OCI-LY1 (cell line): ENCODE measurements at regions not wholly inside any gene's neighbourhood (a gene's known extent, or its start where the extent isn't known, plus 50 kb on each side); places are given as distances from the start of the nearest gene placed in this dataset.

Experiments used
- H2AFZ ChIP-seq: fragments of 200-600 bp; sonication (generic), shearing (Covaris generic); 2 replicates; pipeline ENCODE4 v1.6.0; 2014; ENCODE audit warnings: antibody characterized with exemption, mild to moderate bottlenecking, low read length
- H3F3A ChIP-seq: fragments of 200-600 bp; sonication (generic), shearing (Covaris generic); 2 replicates; pipeline ENCODE4 v1.6.0; 2014; ENCODE audit warnings: mild to moderate bottlenecking, antibody characterized with exemption, low read length, moderate library complexity; ENCODE audit not compliant: insufficient read depth
- H3K27ac ChIP-seq: fragments of 200-600 bp; sonication (generic); 2 replicates; pipeline ENCODE4 v1.5.1; 2014; ENCODE audit warnings: low read length, mixed run types, mild to moderate bottlenecking, low read depth; ENCODE audit not compliant: poor library complexity, severe bottlenecking
- H3K27me3 ChIP-seq: fragments of 200-600 bp; sonication (generic); 2 replicates; pipeline ENCODE4 v1.6.0; 2014; ENCODE audit warnings: antibody characterized with exemption, mild to moderate bottlenecking, low read length, moderate library complexity; ENCODE audit not compliant: insufficient read depth
- H3K36me3 ChIP-seq: fragments of 200-600 bp; sonication (generic); 2 replicates; pipeline ENCODE4 v1.6.1; 2014; ENCODE audit warnings: mild to moderate bottlenecking, antibody characterized with exemption, low read length, moderate library complexity, mixed read lengths; ENCODE audit not compliant: insufficient read depth
- H3K4me1 ChIP-seq: fragments of 200-600 bp; sonication (generic); 2 replicates; pipeline ENCODE4 v1.5.1; 2014; ENCODE audit warnings: mild to moderate bottlenecking, low read length, moderate library complexity; ENCODE audit not compliant: insufficient read depth, severe bottlenecking
- H3K4me2 ChIP-seq: fragments of 200-600 bp; sonication (generic), shearing (Covaris generic); 2 replicates; pipeline ENCODE4 v1.6.1; 2014; ENCODE audit warnings: low read length
- H3K4me3 ChIP-seq: fragments of 200-600 bp; sonication (generic); 2 replicates; pipeline ENCODE4 v1.5.1; 2014; ENCODE audit warnings: low read length, low read depth, mild to moderate bottlenecking, mixed read lengths; ENCODE audit not compliant: poor library complexity, severe bottlenecking
- H3K79me2 ChIP-seq: fragments of 200-600 bp; shearing (Covaris generic); 2 replicates; pipeline ENCODE4 v1.6.1; 2016; ENCODE audit warnings: mixed run types, low read length, mixed read lengths; ENCODE audit not compliant: insufficient read depth
- H3K9ac ChIP-seq: fragments of 200-600 bp; sonication (generic), shearing (Covaris generic); 2 replicates; pipeline ENCODE4 v1.6.1; 2014; ENCODE audit warnings: mild to moderate bottlenecking, low read length, mixed read lengths
- H3K9me2 ChIP-seq: fragments of 200-600 bp; sonication (generic), shearing (Covaris generic); 2 replicates; pipeline ENCODE4 v1.6.1; 2014; ENCODE audit warnings: low read depth, mild to moderate bottlenecking, low read length, mixed read lengths
- H3K9me3 ChIP-seq: fragments of 200-600 bp; shearing (Covaris generic); 2 replicates; pipeline ENCODE4 v1.6.1; 2014; ENCODE audit warnings: low read length, mixed read lengths
- H4K20me1 ChIP-seq: fragments of 200-600 bp; sonication (generic), shearing (Covaris generic); 2 replicates; pipeline ENCODE4 v1.6.0; 2016; ENCODE audit warnings: mild to moderate bottlenecking, low read length; ENCODE audit not compliant: insufficient read depth
- EZH2 ChIP-seq: fragments of 200-600 bp; sonication (generic), shearing (Covaris generic); IDR thresholded peaks from 2 replicates; pipeline ENCODE4 v1.8.0; 2017; ENCODE audit warnings: borderline replicate concordance, mixed run types, mild to moderate bottlenecking, antibody characterized with exemption, low read length, moderate library complexity, mixed read lengths
- TF ChIP-seq, protein P1 (sequence below): fragments of 200-600 bp; sonication (generic), shearing (Covaris generic); IDR thresholded peaks from 2 replicates; pipeline ENCODE4 v1.5.1; 2017; ENCODE audit warnings: mild to moderate bottlenecking, antibody characterized with exemption, low read length, moderate library complexity, mixed read lengths

GRCh38 chr13:30097701-30098100 lies 209.7 kb downstream of the KATNAL1 start:
- Histone ChIP-seq H3K9ac (no peak overlapping the region), H3K27me3 (no peaks in the 10 kb centered on the region), H3K9me3 (no peaks in the 10 kb centered on the region), H2AFZ (no peak overlapping the region), H3K4me1 (no peaks in the 10 kb centered on the region), H3K36me3 (no peaks in the 10 kb centered on the region), H3F3A (no peaks in the 10 kb centered on the region), H3K4me3 (no peak overlapping the region), H3K9me2 (no peaks in the 10 kb centered on the region), H4K20me1 (no peaks in the 10 kb centered on the region), H3K4me2 (no peak overlapping the region), H3K27ac (no peak overlapping the region), H3K79me2 (no peaks in the 10 kb centered on the region)
- TF ChIP-seq EZH2: no peak
- TF ChIP-seq, protein P1, sequence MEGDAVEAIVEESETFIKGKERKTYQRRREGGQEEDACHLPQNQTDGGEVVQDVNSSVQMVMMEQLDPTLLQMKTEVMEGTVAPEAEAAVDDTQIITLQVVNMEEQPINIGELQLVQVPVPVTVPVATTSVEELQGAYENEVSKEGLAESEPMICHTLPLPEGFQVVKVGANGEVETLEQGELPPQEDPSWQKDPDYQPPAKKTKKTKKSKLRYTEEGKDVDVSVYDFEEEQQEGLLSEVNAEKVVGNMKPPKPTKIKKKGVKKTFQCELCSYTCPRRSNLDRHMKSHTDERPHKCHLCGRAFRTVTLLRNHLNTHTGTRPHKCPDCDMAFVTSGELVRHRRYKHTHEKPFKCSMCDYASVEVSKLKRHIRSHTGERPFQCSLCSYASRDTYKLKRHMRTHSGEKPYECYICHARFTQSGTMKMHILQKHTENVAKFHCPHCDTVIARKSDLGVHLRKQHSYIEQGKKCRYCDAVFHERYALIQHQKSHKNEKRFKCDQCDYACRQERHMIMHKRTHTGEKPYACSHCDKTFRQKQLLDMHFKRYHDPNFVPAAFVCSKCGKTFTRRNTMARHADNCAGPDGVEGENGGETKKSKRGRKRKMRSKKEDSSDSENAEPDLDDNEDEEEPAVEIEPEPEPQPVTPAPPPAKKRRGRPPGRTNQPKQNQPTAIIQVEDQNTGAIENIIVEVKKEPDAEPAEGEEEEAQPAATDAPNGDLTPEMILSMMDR: no peak

- Histone ChIP-seq H3K9ac (no peak overlapping the region), H3K79me2 (no peaks in the 10 kb centered on the region), H3K9me3 (no peaks in the 10 kb centered on the region), H4K20me1 (no peaks in the 10 kb centered on the region), H3K27ac (no peak overlapping the region), H3K4me1 (no peaks in the 10 kb centered on the region), H3K27me3 (no peaks in the 10 kb centered on the region), H3K4me3 (no peak overlapping the region), H3K4me2 (no peak overlapping the region), H2AFZ (no peak overlapping the region), H3K9me2 (no peaks in the 10 kb centered on the region), H3F3A (no peaks in the 10 kb centered on the region), H3K36me3 (no peaks in the 10 kb centered on the region)
- TF ChIP-seq, protein P1: no peak
- TF ChIP-seq EZH2: no peak
Measured at GRCh38 chr13:30097089-30097488, 210.3 kb downstream of the KATNAL1 start.

- no peak overlapping the region for H3K4me3 ChIP-seq
- no peak overlapping the region for H3K9ac ChIP-seq
- no peak overlapping the region for H3K4me2 ChIP-seq
- H3K9me2 ChIP-seq: no peaks in the 10 kb centered on the region
- H3F3A ChIP-seq: no peaks in the 10 kb centered on the region
- H4K20me1 ChIP-seq: no peaks in the 10 kb centered on the region
- no peaks in the 10 kb centered on the region for H3K79me2 ChIP-seq
- no peak overlapping the region for H3K27ac ChIP-seq
- no peaks in the 10 kb centered on the region for H3K27me3 ChIP-seq
- no peak for TF ChIP-seq EZH2
- TF ChIP-seq, protein P1: no peak
- no peaks in the 10 kb centered on the region for H3K36me3 ChIP-seq
- no peaks in the 10 kb centered on the region for H3K4me1 ChIP-seq
- no peak overlapping the region for H2AFZ ChIP-seq
- H3K9me3 ChIP-seq: no peaks in the 10 kb centered on the region
Measured at GRCh38 chr13:30094015-30094414, 213.3 kb downstream of the KATNAL1 start.
